H1 (cell line): ENCODE measurements at regions not wholly inside any gene's neighbourhood (a gene's known extent, or its start where the extent isn't known, plus 50 kb on each side); places are given as distances from the start of the nearest gene placed in this dataset.

Experiments used
- CTCF ChIA-PET: fragments of 300-600 bp; sonication (Branson Sonifier 250); formaldehyde crosslinking; loops from one replicate; lab custom pipeline; 2021; ENCODE audit not compliant: partially characterized antibody; lab: Charles Lee
- POLR2A ChIA-PET: fragments of 300-600 bp; sonication (Branson Sonifier 250); formaldehyde crosslinking; loops from one replicate; lab custom pipeline; 2021; ENCODE audit warnings: inconsistent platforms; ENCODE audit not compliant: partially characterized antibody; lab: Charles Lee
- DNase-seq, 2 experiments: peaks; one replicate each; pipeline versions ENCODE4 v3.0.0 to v3.0.0-alpha.2; 2010 to 2022; ENCODE audit warnings: low spot score in 2 of 2, low read depth in 1 of 2, mixed read lengths in 1 of 2
- FAIRE-seq: peaks from 2 replicates; lab custom pipeline; 2011; peaks lifted over from hg19 to GRCh38; lab: Jason Lieb, UNC
- H2AFZ ChIP-seq: 2 replicates; pipeline ENCODE4 v1.8.1; 2012; ENCODE audit warnings: low read length, inconsistent platforms
- H2AK5ac ChIP-seq: 2 replicates; pipeline ENCODE4 v1.6.1; 2013; ENCODE audit warnings: low read depth, low read length
- H2BK120ac ChIP-seq: replicated peaks from 2 replicates; pipeline ENCODE3; 2013; ENCODE audit warnings: low read depth, low read length, inconsistent platforms
- H2BK12ac ChIP-seq: 2 replicates; pipeline ENCODE4 v1.6.1; 2013; ENCODE audit warnings: low read depth, low read length
- H2BK15ac ChIP-seq: 2 replicates; pipeline ENCODE4 v1.6.1; 2013; ENCODE audit warnings: low read length
- H2BK20ac ChIP-seq: 2 replicates; pipeline ENCODE4 v1.6.1; 2013; ENCODE audit warnings: low read length
- H2BK5ac ChIP-seq: 2 replicates; pipeline ENCODE4 v1.6.1; 2013; ENCODE audit warnings: low read depth, low read length
- H3K14ac ChIP-seq: 2 replicates; pipeline ENCODE4 v1.6.1; 2013; ENCODE audit warnings: inconsistent platforms; ENCODE audit not compliant: insufficient read length
- H3K18ac ChIP-seq: 2 replicates; pipeline ENCODE4 v1.6.1; 2013; ENCODE audit warnings: low read length; ENCODE audit errors: extremely low read depth
- H3K23ac ChIP-seq: 2 replicates; pipeline ENCODE4 v1.6.1; 2013; ENCODE audit warnings: inconsistent platforms; ENCODE audit not compliant: insufficient read length
- H3K23me2 ChIP-seq: 2 replicates; pipeline ENCODE4 v1.6.1; 2013; ENCODE audit warnings: low read depth, low read length
- H3K27ac ChIP-seq: 2 replicates; pipeline ENCODE4 v1.6.1; 2011; ENCODE audit warnings: low read depth, low read length, inconsistent platforms
- H3K27me3 ChIP-seq, 4 experiments: replicated peaks in 1 of 4; 1 replicate in 1 of 4; 2 replicates in 3 of 4; pipeline versions ENCODE4 v1.6.1 to v1.8.1; 2011 to 2013; ENCODE audit warnings: low read length in 3 of 4, mild to moderate bottlenecking in 3 of 4, inconsistent platforms in 2 of 4, mixed read lengths in 2 of 4, moderate library complexity in 1 of 4; ENCODE audit not compliant: control insufficient read depth in 3 of 4, insufficient read depth in 3 of 4; ENCODE audit errors: extremely low read depth in 1 of 4
- H3K36me3 ChIP-seq, 4 experiments: 2 replicates each; pipeline versions ENCODE4 v1.6.1 to v1.8.1; 2011 to 2013; ENCODE audit warnings: mild to moderate bottlenecking in 4 of 4, low read length in 3 of 4, moderate library complexity in 2 of 4, control low read depth in 1 of 4, inconsistent platforms in 1 of 4; ENCODE audit not compliant: insufficient read depth in 4 of 4, control insufficient read depth in 2 of 4
- H3K4ac ChIP-seq: replicated peaks from 2 replicates; pipeline ENCODE3; 2013; ENCODE audit warnings: low read length, low read depth, mixed read lengths, inconsistent platforms; ENCODE audit not compliant: insufficient read length
- H3K4me1 ChIP-seq, 4 experiments: replicated peaks in 1 of 4; 1 replicate in 1 of 4; 2 replicates in 3 of 4; pipeline versions ENCODE4 v1.6.1 to v1.8.1; 2011 to 2013; ENCODE audit warnings: low read length in 3 of 4, inconsistent platforms in 2 of 4, mixed read lengths in 1 of 4; ENCODE audit not compliant: insufficient read depth in 4 of 4, control insufficient read depth in 3 of 4
- H3K4me2 ChIP-seq, 2 experiments: 2 replicates each; pipeline versions ENCODE4 v1.6.1 to v1.8.1; 2011 to 2013; ENCODE audit warnings: low read depth in 2 of 2, low read length in 2 of 2, control low read depth in 1 of 2, inconsistent platforms in 1 of 2, mild to moderate bottlenecking in 1 of 2; ENCODE audit not compliant: insufficient read depth in 1 of 2
- H3K4me3 ChIP-seq, 4 experiments: fragments of 200-600, 300-600 bp in 1 of 4; sonication (generic), shearing (Covaris generic), sonication (Bioruptor Twin) in 1 of 4; 2 replicates each; pipeline versions ENCODE4 v1.5.1 to v1.8.1; 2011 to 2016; ENCODE audit warnings: low read length in 4 of 4, low read depth in 3 of 4, control low read depth in 2 of 4, inconsistent platforms in 2 of 4, mild to moderate bottlenecking in 2 of 4, mixed read lengths in 1 of 4, moderate library complexity in 1 of 4; ENCODE audit not compliant: insufficient read depth in 2 of 4; ENCODE audit errors: extremely low read depth in 1 of 4
- H3K56ac ChIP-seq: replicated peaks from 2 replicates; pipeline ENCODE3; 2013; ENCODE audit warnings: low read depth, mild to moderate bottlenecking, mixed read lengths, low read length, inconsistent platforms; ENCODE audit not compliant: insufficient read length
- H3K79me1 ChIP-seq: 2 replicates; pipeline ENCODE4 v1.6.1; 2013; ENCODE audit warnings: low read depth, low read length, control low read depth
- H3K79me2 ChIP-seq, 2 experiments: 2 replicates each; pipeline versions ENCODE4 v1.6.1 to v1.8.1; 2012 to 2013; ENCODE audit warnings: low read length in 2 of 2, mild to moderate bottlenecking in 2 of 2, inconsistent platforms in 1 of 2; ENCODE audit not compliant: insufficient read depth in 2 of 2, control insufficient read depth in 1 of 2
- H3K9ac ChIP-seq, 4 experiments: replicated peaks in 1 of 4; 1 replicate in 1 of 4; 2 replicates in 3 of 4; pipeline versions ENCODE4 v1.6.1 to v1.8.1; 2011 to 2013; ENCODE audit warnings: low read depth in 3 of 4, low read length in 3 of 4, control low read depth in 2 of 4, mild to moderate bottlenecking in 2 of 4, moderate library complexity in 2 of 4, inconsistent platforms in 1 of 4; ENCODE audit errors: extremely low read depth in 1 of 4
- H3K9me3 ChIP-seq, 2 experiments: 2 replicates each; pipeline versions ENCODE4 v1.6.1 to v1.8.1; 2012 to 2013; ENCODE audit warnings: mild to moderate bottlenecking in 2 of 2, moderate library complexity in 2 of 2, control low read depth in 1 of 2, inconsistent platforms in 1 of 2, low read depth in 1 of 2, low read length in 1 of 2, mixed read lengths in 1 of 2; ENCODE audit not compliant: insufficient read depth in 2 of 2
- H4K20me1 ChIP-seq, 2 experiments: replicated peaks in 1 of 2; 2 replicates each; pipeline versions ENCODE3 to v1.8.1; 2011 to 2013; ENCODE audit warnings: inconsistent platforms in 2 of 2, low read length in 2 of 2, mild to moderate bottlenecking in 1 of 2; ENCODE audit not compliant: insufficient read depth in 2 of 2, control insufficient read depth in 1 of 2
- H4K5ac ChIP-seq: 2 replicates; pipeline ENCODE4 v1.6.1; 2013; ENCODE audit warnings: low read length, low read depth, mixed read lengths, inconsistent platforms; ENCODE audit not compliant: insufficient read length
- H4K8ac ChIP-seq: 2 replicates; pipeline ENCODE4 v1.8.0; 2013; ENCODE audit warnings: mild to moderate bottlenecking, moderate library complexity, low read length, inconsistent platforms; ENCODE audit not compliant: insufficient read depth; ENCODE audit errors: extremely low read depth
- H4K91ac ChIP-seq: replicated peaks from 2 replicates; pipeline ENCODE3; 2013; ENCODE audit warnings: low read length, mixed read lengths, inconsistent platforms; ENCODE audit not compliant: insufficient read length
- CBX5 ChIP-seq: fragments of 300-800, 300-1000 bp; sonication (generic); IDR thresholded peaks from 2 replicates; pipeline ENCODE4 v1.7.1; 2016; ENCODE audit warnings: antibody characterized with exemption, low read length, low read depth
- KDM4A ChIP-seq: IDR thresholded peaks from one replicate; pipeline ENCODE4 v1.7.1; 2012; ENCODE audit warnings: low read depth, mild to moderate bottlenecking, moderate library complexity, low read length, inconsistent platforms; ENCODE audit not compliant: severe bottlenecking
- WGBS, 2 experiments: shearing (Covaris generic) in 1 of 2; methylation state at CpG; one replicate each; pipeline versions ENCODE4 v1.1.6 to v1.1.7; 2013 to 2015; ENCODE audit warnings: low lambda C conversion rate in 2 of 2, mixed read lengths in 2 of 2, inconsistent platforms in 1 of 2, low coverage in 1 of 2, missing lambda C conversion rate in 1 of 2; ENCODE audit not compliant: insufficient replicate concordance in 2 of 2, insufficient coverage in 1 of 2, insufficient read length in 1 of 2; ENCODE audit errors: extremely low coverage in 1 of 2, missing lambda C conversion rate in 1 of 2; 5-methylcytosine and 5-hydroxymethylcytosine counted together

- H3K4ac ChIP-seq: no peak overlapping the region
- H3K23me2 ChIP-seq: no peaks in the 10 kb centered on the region
- no peaks in the 10 kb centered on the region; a peak in 1 of 7 replicates for H3K27me3 ChIP-seq
- H3K56ac ChIP-seq: no peak overlapping the region
- DNase-seq (no peak), FAIRE-seq (no peak)
- H2BK12ac ChIP-seq: no peak overlapping the region
- H3K79me2 ChIP-seq: no peaks in the 10 kb centered on the region
- H3K79me1 ChIP-seq: no peaks in the 10 kb centered on the region
- ChIA-PET POLR2A (no interaction called here), CTCF (interaction anchor here (0.7 to 1.1 kb wide), 2 partner anchors 205 to 314 kb away, joined by 4 read pairs; no protein-coding TSS in a partner anchor)
- H4K91ac ChIP-seq: no peak overlapping the region
- no peak overlapping the region for H3K14ac ChIP-seq
- no peaks in the 10 kb centered on the region for H3K9me3 ChIP-seq
- no peak overlapping the region for H2BK5ac ChIP-seq
- H4K5ac ChIP-seq: no peak overlapping the region
- H2BK20ac ChIP-seq: no peak overlapping the region
- no peak overlapping the region for H2AFZ ChIP-seq
- peaks cover 0 to 2% (median under 1%) of the 10 kb centered on the region in 4 experiments; a peak in 2 of 7 replicates for H3K4me1 ChIP-seq
- H3K9ac ChIP-seq: no peak overlapping the region
- H4K20me1 ChIP-seq: no peaks in the 10 kb centered on the region
- no peak overlapping the region for H3K23ac ChIP-seq
- no peak overlapping the region for H3K4me2 ChIP-seq
- H2BK15ac ChIP-seq: peak overlapping the region; percentile 63; the same call in 1 of the 2 replicates
- no peak overlapping the region for H4K8ac ChIP-seq
- H2BK120ac ChIP-seq: no peak overlapping the region
- no peak overlapping the region for H3K18ac ChIP-seq
- no peak overlapping the region for H3K27ac ChIP-seq
- H2AK5ac ChIP-seq: no peak overlapping the region
- no peak overlapping the region for H3K4me3 ChIP-seq
- 95% methylated on average over 7 of the region's 7 CpGs; no CpG with 5 or more reads in 1 of the 2 experiments for WGBS, 2 experiments
- H3K36me3 ChIP-seq: no peaks in the 10 kb centered on the region
- TF ChIP-seq KDM4A (no peak), CBX5 (no peak)
These were observed 168.8 kb downstream of the CYYR1 start for GRCh38 chr21:26404288-26404687.
